Gastrocnemius medialis (tissue), 4 donors: ENCODE measurements at regions not wholly inside any gene's neighbourhood (a gene's known extent, or its start where the extent isn't known, plus 50 kb on each side); places are given as distances from the start of the nearest gene placed in this dataset.

Experiments used
- ATAC-seq, 2 donors: fragments of 150-250 bp; one replicate each; pipeline ENCODE4 v1.9.1; 2016
- DNase-seq, 2 donors: peaks; one replicate each; pipeline ENCODE4 v3.0.0-alpha.2; 2019
- H3K27ac ChIP-seq, 4 donors: fragments of 200-600 bp; sonication (generic); 1 replicate in 1 of 4; 2 replicates in 3 of 4; pipeline ENCODE4 v1.5.1; 2016 to 2018; ENCODE audit warnings: mild to moderate bottlenecking in 2 of 4, moderate library complexity in 1 of 4
- H3K27me3 ChIP-seq, 3 donors: fragments of 200-600 bp; sonication (generic) in 2 of 3; 1 replicate in 1 of 3; 2 replicates in 2 of 3; pipeline versions ENCODE4 v1.5.1 to v1.6.0; 2016 to 2019; ENCODE audit warnings: mild to moderate bottlenecking in 1 of 3, moderate library complexity in 1 of 3
- H3K36me3 ChIP-seq, 2 donors: fragments of 200-600 bp; sonication (generic) in 1 of 2; one replicate each; pipeline ENCODE4 v1.5.1; 2017 to 2018
- H3K4me1 ChIP-seq, 2 donors: fragments of 200-600 bp; sonication (generic) in 1 of 2; one replicate each; pipeline ENCODE4 v1.5.1; 2016 to 2017; ENCODE audit warnings: mild to moderate bottlenecking in 2 of 2
- H3K4me3 ChIP-seq, 4 donors: fragments of 200-600 bp; sonication (generic) in 3 of 4; 1 replicate in 1 of 4; 2 replicates in 3 of 4; pipeline ENCODE4 v1.5.1; 2016 to 2019; ENCODE audit warnings: mild to moderate bottlenecking in 2 of 4
- H3K9me3 ChIP-seq, 3 donors: fragments of 200-600 bp; sonication (generic) in 2 of 3; 1 replicate in 1 of 3; 2 replicates in 2 of 3; pipeline ENCODE4 v1.5.1; 2016 to 2019
- POLR2A ChIP-seq, 2 donors: fragments of 450-650 bp; IDR thresholded peaks; one replicate each; pipeline ENCODE4 v1.6.1; 2017; ENCODE audit warnings: antibody characterized with exemption in 2 of 2, mild to moderate bottlenecking in 2 of 2, moderate library complexity in 2 of 2
- in situ Hi-C, 4 donors: fragments of 200-750 bp; cut with MboI; loops; one replicate each; pipeline versions ENCODE4 v1.15.0 to v1.8.0; 2017; ENCODE audit warnings: low sequenced_read_pairs in 4 of 4
- intact Hi-C: fragments of 100-400 bp; cut with DNase I; formaldehyde crosslinking; loops from one replicate; pipeline ENCODE4 v1.15.1; 2023; ENCODE audit warnings: low total_unique reads
- TF ChIP-seq, protein P1 (sequence below), 5 experiments: fragments of 450-650 bp in 3 of 5; fragments of 200-600 bp in 2 of 5; sonication (generic) in 2 of 5; IDR thresholded peaks in 4 of 5; conservative IDR thresholded peaks in 1 of 5; 1 replicate in 4 of 5; 2 replicates in 1 of 5; pipeline ENCODE4 v1.5.1; 2016 to 2019; ENCODE audit warnings: antibody characterized with exemption in 5 of 5, mild to moderate bottlenecking in 3 of 5, moderate library complexity in 3 of 5

DNA sequence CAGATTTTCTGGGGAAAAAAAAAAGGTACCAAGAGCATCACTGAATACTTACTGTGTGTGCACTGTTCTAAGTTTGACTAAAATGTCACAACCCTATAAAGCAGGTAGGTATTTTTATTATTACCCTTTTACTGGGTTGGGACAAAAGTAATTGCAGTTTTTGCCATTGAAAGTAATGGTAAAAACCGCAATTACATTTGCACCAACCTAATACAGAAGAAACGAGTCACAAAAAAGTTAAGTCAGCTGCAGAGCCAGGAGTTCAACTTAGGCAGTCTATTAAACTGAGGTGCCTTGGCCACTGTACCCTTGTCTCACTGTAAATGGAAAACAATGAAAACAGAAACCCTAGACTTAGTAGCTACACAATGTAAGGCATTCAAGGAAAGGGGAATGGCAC lies 281.9 kb downstream of the SUCLA2 start:
- H3K27me3 ChIP-seq = no peaks in the 10 kb centered on the region
- in situ Hi-C loops = no loop called here
- H3K27ac ChIP-seq = no peak overlapping the region
- TF ChIP-seq POLR2A (IDR thresholded peaks at IDR 0.05) = no peak
- TF ChIP-seq, protein P1, sequence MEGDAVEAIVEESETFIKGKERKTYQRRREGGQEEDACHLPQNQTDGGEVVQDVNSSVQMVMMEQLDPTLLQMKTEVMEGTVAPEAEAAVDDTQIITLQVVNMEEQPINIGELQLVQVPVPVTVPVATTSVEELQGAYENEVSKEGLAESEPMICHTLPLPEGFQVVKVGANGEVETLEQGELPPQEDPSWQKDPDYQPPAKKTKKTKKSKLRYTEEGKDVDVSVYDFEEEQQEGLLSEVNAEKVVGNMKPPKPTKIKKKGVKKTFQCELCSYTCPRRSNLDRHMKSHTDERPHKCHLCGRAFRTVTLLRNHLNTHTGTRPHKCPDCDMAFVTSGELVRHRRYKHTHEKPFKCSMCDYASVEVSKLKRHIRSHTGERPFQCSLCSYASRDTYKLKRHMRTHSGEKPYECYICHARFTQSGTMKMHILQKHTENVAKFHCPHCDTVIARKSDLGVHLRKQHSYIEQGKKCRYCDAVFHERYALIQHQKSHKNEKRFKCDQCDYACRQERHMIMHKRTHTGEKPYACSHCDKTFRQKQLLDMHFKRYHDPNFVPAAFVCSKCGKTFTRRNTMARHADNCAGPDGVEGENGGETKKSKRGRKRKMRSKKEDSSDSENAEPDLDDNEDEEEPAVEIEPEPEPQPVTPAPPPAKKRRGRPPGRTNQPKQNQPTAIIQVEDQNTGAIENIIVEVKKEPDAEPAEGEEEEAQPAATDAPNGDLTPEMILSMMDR (IDR thresholded peaks at IDR 0.05 in 4 of 5, conservative IDR thresholded peaks at IDR 0.05 in 1 of 5) = no peak
- H3K36me3 ChIP-seq = no peaks in the 10 kb centered on the region
- DNase-seq = no peak
- no peak overlapping the region for H3K4me3 ChIP-seq
- ATAC-seq = no peak
- H3K4me1 ChIP-seq = no peaks in the 10 kb centered on the region
- intact Hi-C loops = no loop called here
- no peaks in the 10 kb centered on the region for H3K9me3 ChIP-seq

DNA sequence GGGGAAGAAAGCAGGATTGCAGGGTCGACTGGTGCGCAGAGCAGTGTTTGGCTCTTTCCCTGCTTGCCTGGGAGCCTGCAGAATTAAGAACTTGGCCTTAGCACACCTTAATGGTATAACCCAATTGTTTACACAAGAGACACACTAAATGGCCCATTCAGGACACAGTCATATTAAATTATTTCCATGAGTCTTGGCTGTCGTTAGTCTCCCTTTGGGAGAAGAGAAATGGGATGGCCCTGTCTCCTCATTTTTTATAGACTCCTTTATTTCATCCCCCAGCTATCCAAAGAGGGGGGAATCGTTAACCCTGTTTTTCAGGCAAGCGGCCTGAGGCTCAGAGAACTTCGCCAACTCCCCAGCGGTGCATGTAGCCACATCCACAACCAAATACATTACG lies 282.5 kb downstream of the SUCLA2 start:
- Histone ChIP-seq H3K27me3 (no peaks in the 10 kb centered on the region), H3K27ac (no peak overlapping the region), H3K36me3 (no peaks in the 10 kb centered on the region), H3K9me3 (no peaks in the 10 kb centered on the region), H3K4me1 (no peaks in the 10 kb centered on the region), H3K4me3 (no peak overlapping the region)
- ATAC-seq (no peak), DNase-seq (no peak)
- intact Hi-C loops = no loop called here
- TF ChIP-seq POLR2A (IDR thresholded peaks at IDR 0.05) = no peak
- TF ChIP-seq, protein P1 (IDR thresholded peaks at IDR 0.05 in 4 of 5, conservative IDR thresholded peaks at IDR 0.05 in 1 of 5) = no peak
- in situ Hi-C loops = no loop called here

DNA sequence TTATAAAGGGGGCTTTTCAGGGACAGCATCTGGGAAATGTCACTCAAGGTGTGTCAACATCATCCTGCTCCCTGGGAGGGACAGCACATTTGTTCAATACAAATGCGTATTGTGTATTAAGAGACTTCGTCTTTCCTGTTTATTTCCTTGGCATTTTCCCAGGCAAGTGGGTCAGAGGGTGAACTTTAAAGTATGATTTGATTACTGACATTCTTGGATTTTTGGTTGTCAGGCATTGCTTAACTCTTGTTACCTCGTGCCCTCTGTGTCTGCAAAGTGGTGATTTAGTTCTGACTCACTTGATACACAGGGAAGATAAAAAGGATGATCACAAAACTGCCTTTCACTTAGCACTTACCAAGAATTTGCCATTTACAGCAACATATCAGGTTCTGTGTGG lies 292.7 kb downstream of the SUCLA2 start:
- H3K27me3 ChIP-seq = no peaks in the 10 kb centered on the region
- no peak for DNase-seq
- no peak for ATAC-seq
- H3K9me3 ChIP-seq = no peaks in the 10 kb centered on the region
- intact Hi-C loops (no loop called here), in situ Hi-C loops (no loop called here)
- H3K36me3 ChIP-seq = no peaks in the 10 kb centered on the region
- H3K4me3 ChIP-seq = no peak overlapping the region
- no peak overlapping the region for H3K27ac ChIP-seq
- TF ChIP-seq, protein P1 (IDR thresholded peaks at IDR 0.05 in 4 of 5, conservative IDR thresholded peaks at IDR 0.05 in 1 of 5) = no peak
- no peak for TF ChIP-seq POLR2A (IDR thresholded peaks at IDR 0.05)
- H3K4me1 ChIP-seq = no peaks in the 10 kb centered on the region

DNA sequence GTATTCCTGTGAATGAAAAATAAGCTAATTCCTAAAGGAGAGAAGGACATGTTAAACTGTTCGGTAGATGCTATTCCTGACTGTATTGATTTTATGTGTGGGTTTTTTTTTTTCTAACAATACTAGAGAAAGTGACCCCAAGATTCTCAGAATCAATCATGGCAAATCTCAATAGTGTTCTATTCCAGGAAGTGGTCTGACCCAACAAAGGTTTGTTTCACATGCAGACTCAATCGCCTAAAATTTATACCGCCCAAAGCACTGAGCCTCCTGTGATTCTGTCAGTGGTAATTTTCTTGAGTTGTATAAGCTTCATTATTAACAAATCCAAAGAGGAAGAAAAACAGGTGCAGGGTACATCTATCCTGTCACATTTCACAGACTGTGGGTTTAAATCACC lies 293.7 kb downstream of the SUCLA2 start:
- no peak for TF ChIP-seq POLR2A (IDR thresholded peaks at IDR 0.05)
- TF ChIP-seq, protein P1 (IDR thresholded peaks at IDR 0.05 in 4 of 5, conservative IDR thresholded peaks at IDR 0.05 in 1 of 5) = no peak
- no peak for DNase-seq
- Histone ChIP-seq H3K27me3 (no peaks in the 10 kb centered on the region), H3K4me1 (no peaks in the 10 kb centered on the region), H3K4me3 (no peak overlapping the region), H3K27ac (no peak overlapping the region), H3K9me3 (no peaks in the 10 kb centered on the region), H3K36me3 (no peaks in the 10 kb centered on the region)
- in situ Hi-C loops = no loop called here
- ATAC-seq = no peak
- intact Hi-C loops = no loop called here

DNA sequence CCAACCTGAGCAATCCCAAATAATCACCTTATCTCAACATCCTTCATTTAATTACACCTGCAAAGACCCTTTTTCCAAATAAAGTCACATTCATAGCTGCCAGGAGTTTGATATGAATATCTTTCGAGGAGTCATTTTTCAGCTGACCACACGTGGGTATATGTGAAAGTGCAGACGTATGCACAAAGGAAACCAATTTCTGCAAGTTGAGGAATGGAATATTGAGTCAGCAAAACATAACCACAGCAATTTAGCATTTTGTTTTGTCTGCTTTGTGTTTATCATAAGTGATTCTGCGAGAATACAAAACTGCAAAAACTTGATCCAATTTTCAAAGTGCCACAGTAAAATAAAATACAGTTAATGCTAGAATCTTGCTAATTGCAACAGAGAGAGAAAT lies 295.9 kb downstream of the SUCLA2 start:
- Histone ChIP-seq H3K27me3 (no peaks in the 10 kb centered on the region), H3K27ac (no peak overlapping the region), H3K9me3 (no peaks in the 10 kb centered on the region), H3K36me3 (no peaks in the 10 kb centered on the region), H3K4me3 (no peak overlapping the region), H3K4me1 (no peaks in the 10 kb centered on the region)
- in situ Hi-C loops (no loop called here), intact Hi-C loops (no loop called here)
- DNase-seq (no peak), ATAC-seq (no peak)
- TF ChIP-seq, protein P1 (IDR thresholded peaks at IDR 0.05 in 4 of 5, conservative IDR thresholded peaks at IDR 0.05 in 1 of 5) = no peak
- no peak for TF ChIP-seq POLR2A (IDR thresholded peaks at IDR 0.05)
